ENCODE measurements at regions not wholly inside any gene's neighbourhood (a gene's known extent, or its start where the extent isn't known, plus 50 kb on each side); places are given as distances from the start of the nearest gene placed in this dataset.

DNA sequence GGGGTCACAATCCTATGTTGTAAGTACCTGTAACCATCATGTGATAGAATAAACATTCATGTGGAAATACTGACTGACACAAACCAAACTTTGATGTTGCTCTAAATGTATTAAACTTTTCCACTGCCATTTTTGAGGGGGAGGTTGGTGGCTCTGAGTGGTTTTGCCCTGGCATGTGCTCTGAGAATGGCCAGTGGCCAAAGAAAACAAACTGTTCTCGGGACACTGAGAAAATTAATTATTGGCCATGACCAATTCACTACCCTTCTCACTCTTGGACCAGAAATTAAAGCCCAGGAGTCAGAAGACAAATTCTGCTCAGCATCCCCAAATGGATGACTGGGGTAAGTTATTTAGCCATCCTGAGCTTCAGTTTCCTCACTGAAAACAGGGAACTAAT lies 195.9 kb downstream of the XPNPEP1 start:
- Histone ChIP-seq H3K18ac (ENCODE audit: extremely low read depth, low read length) (no peak overlapping the region), H2BK5ac (ENCODE audit: low read depth, low read length) (no peak overlapping the region)
- TF ChIP-seq, protein P1, sequence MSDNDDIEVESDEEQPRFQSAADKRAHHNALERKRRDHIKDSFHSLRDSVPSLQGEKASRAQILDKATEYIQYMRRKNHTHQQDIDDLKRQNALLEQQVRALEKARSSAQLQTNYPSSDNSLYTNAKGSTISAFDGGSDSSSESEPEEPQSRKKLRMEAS (IDR thresholded peaks at IDR 0.05), result no peak
- TF ChIP-seq SP2 (IDR thresholded peaks at IDR 0.05; ENCODE audit: low read length) (no peak), NRF1 (IDR thresholded peaks at IDR 0.05; ENCODE audit: low read depth, low read length) (no peak), CHD2 (IDR thresholded peaks at IDR 0.05; ENCODE audit: low read length) (no peak), PHF8 (conservative IDR thresholded peaks at IDR 0.05; ENCODE audit: low read depth, low read length) (no peak), SAP30 (IDR thresholded peaks at IDR 0.05; ENCODE audit: insufficient read depth, insufficient replicate concordance, low read length) (no peak), JUN (IDR thresholded peaks at IDR 0.05; ENCODE audit: low read depth, low read length) (no peak), SIRT6 (IDR thresholded peaks at IDR 0.05; ENCODE audit: low read length) (no peak), TAF1 (IDR thresholded peaks at IDR 0.05; ENCODE audit: low read depth, low read length) (no peak), RFX5 (IDR thresholded peaks at IDR 0.05; ENCODE audit: borderline replicate concordance, low read depth, low read length) (no peak), TBP (IDR thresholded peaks at IDR 0.05; ENCODE audit: low read depth, low read length) (no peak), CTBP2 (IDR thresholded peaks at IDR 0.05; ENCODE audit: borderline replicate concordance, insufficient read depth, insufficient read length, low read length) (no peak)
- TF ChIP-seq, protein P2, sequence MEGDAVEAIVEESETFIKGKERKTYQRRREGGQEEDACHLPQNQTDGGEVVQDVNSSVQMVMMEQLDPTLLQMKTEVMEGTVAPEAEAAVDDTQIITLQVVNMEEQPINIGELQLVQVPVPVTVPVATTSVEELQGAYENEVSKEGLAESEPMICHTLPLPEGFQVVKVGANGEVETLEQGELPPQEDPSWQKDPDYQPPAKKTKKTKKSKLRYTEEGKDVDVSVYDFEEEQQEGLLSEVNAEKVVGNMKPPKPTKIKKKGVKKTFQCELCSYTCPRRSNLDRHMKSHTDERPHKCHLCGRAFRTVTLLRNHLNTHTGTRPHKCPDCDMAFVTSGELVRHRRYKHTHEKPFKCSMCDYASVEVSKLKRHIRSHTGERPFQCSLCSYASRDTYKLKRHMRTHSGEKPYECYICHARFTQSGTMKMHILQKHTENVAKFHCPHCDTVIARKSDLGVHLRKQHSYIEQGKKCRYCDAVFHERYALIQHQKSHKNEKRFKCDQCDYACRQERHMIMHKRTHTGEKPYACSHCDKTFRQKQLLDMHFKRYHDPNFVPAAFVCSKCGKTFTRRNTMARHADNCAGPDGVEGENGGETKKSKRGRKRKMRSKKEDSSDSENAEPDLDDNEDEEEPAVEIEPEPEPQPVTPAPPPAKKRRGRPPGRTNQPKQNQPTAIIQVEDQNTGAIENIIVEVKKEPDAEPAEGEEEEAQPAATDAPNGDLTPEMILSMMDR (IDR thresholded peaks at IDR 0.05; ENCODE audit: control extremely low read depth in 1 of 3, insufficient read depth in 1 of 3, low read depth in 1 of 3, low read length in 3 of 3), result no peak

More for the DNA sequence above, 195.9 kb downstream of the XPNPEP1 start:
- H3K4me2 ChIP-seq (ENCODE audit: insufficient read depth in 1 of 2, low read depth in 2 of 2, low read length in 2 of 2), result no peak overlapping the region
- H3K27me3 ChIP-seq (replicated peaks in 1 of 4; ENCODE audit: control insufficient read depth in 3 of 4, extremely low read depth in 1 of 4, insufficient read depth in 3 of 4, low read length in 3 of 4), result no peaks in the 10 kb centered on the region
- no peak overlapping the region for H2BK15ac ChIP-seq (ENCODE audit: low read length)
- no peak overlapping the region for H2AFZ ChIP-seq (ENCODE audit: low read length)
- H2BK20ac ChIP-seq (ENCODE audit: low read length), result no peak overlapping the region
- no peak overlapping the region for H2BK12ac ChIP-seq (ENCODE audit: low read depth, low read length)
- no peak overlapping the region for H3K9ac ChIP-seq (replicated peaks in 1 of 4; ENCODE audit: extremely low read depth in 1 of 4, low read depth in 3 of 4, low read length in 3 of 4)
- no peaks in the 10 kb centered on the region for H3K4me1 ChIP-seq (replicated peaks in 1 of 4; ENCODE audit: control insufficient read depth in 3 of 4, insufficient read depth in 4 of 4, low read length in 3 of 4)
- no peaks in the 10 kb centered on the region for H3K36me3 ChIP-seq (ENCODE audit: control insufficient read depth in 2 of 4, insufficient read depth in 4 of 4, low read length in 3 of 4)
- no peak overlapping the region for H3K14ac ChIP-seq (ENCODE audit: insufficient read length)
- FAIRE-seq, result no peak
- no peak overlapping the region for H3K4me3 ChIP-seq (ENCODE audit: extremely low read depth in 1 of 4, insufficient read depth in 2 of 4, low read depth in 3 of 4, low read length in 4 of 4)
- CTCF ChIA-PET (ENCODE audit: partially characterized antibody), result no interaction called here
- H4K8ac ChIP-seq (ENCODE audit: extremely low read depth, insufficient read depth, low read length), result no peak overlapping the region
- no peak overlapping the region for H3K23ac ChIP-seq (ENCODE audit: insufficient read length)
- no peak overlapping the region for H4K91ac ChIP-seq (replicated peaks; ENCODE audit: insufficient read length, low read length)
- H2BK120ac ChIP-seq (replicated peaks; ENCODE audit: low read depth, low read length), result no peak overlapping the region
- H3K23me2 ChIP-seq (ENCODE audit: low read depth, low read length), result no peaks in the 10 kb centered on the region
- H3K56ac ChIP-seq (replicated peaks; ENCODE audit: insufficient read length, low read depth, low read length), result no peak overlapping the region
- no peak overlapping the region for H3K27ac ChIP-seq (ENCODE audit: low read depth, low read length)
- H3K79me1 ChIP-seq (ENCODE audit: low read depth, low read length), result no peaks in the 10 kb centered on the region
- H3K4ac ChIP-seq (replicated peaks; ENCODE audit: insufficient read length, low read depth, low read length), result no peak overlapping the region
- no peak overlapping the region for H2AK5ac ChIP-seq (ENCODE audit: low read depth, low read length)
- H3K9me3 ChIP-seq (ENCODE audit: insufficient read depth in 2 of 2, low read depth in 1 of 2, low read length in 1 of 2), result no peaks in the 10 kb centered on the region
- H4K20me1 ChIP-seq (replicated peaks in 1 of 2; ENCODE audit: control insufficient read depth in 1 of 2, insufficient read depth in 2 of 2, low read length in 2 of 2), result no peaks in the 10 kb centered on the region
- H3K79me2 ChIP-seq (ENCODE audit: control insufficient read depth in 1 of 2, insufficient read depth in 2 of 2, low read length in 2 of 2), result no peaks in the 10 kb centered on the region
- no peak overlapping the region for H4K5ac ChIP-seq (ENCODE audit: insufficient read length, low read depth, low read length)
- POLR2A ChIA-PET (ENCODE audit: partially characterized antibody), result no interaction called here
- 94% methylated on average over 1 of the region's 1 CpG; no CpG with 5 or more reads in 1 of the 2 experiments for WGBS, 2 experiments (ENCODE audit: extremely low coverage in 1 of 2, insufficient coverage in 1 of 2, insufficient read length in 1 of 2, insufficient replicate concordance in 2 of 2, low coverage in 1 of 2, low lambda C conversion rate in 2 of 2, missing lambda C conversion rate in 1 of 2)
- DNase-seq (ENCODE audit: low read depth in 1 of 2, low spot score in 2 of 2), result no peak
